ENCODE measurements at regions not wholly inside any gene's neighbourhood (a gene's known extent, or its start where the extent isn't known, plus 50 kb on each side); places are given as distances from the start of the nearest gene placed in this dataset.

DNA sequence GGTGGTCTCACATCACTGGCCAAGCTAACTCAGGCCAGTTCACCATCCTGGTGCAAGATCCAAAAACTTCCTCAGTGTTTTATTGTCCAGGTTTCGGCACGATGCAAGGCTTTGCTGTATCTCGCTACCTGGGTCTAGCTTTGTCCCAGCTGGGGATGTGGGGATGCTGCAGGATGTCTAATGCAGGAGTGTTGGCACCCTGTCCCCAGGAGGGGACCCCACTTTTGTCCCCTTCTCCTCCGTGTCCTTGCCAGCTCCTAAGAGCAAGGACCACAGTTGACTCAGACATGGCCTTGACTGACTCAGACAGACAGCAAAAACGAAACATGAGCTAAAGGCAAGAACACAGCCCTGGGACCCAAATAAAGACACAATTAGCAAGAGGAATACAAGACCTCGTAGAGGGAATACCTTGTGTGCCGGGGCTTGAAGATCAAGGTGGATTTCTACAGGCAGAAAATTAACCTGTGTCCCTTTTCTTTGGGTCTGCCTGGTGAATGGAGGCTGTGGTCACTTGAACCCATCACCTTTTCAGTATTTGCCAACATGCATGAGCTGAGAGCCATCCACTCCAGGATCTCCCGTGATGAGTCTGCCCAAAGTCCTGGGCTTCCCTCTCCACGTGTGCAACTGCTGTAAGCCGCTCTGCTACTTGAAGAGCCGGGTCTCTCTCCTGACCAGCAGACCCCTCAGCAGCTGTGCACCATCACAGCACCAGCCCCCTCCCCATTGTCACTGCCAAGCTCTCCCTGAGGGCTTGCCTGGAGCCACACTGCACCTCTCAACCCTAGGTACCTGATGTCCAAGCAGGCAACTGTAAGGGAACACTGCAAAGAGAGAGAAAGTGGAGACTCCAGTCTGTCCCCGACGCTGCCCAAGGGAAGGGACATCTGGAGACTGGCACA, 149.5 kb upstream of the ZNF507 start:
- no peak for DNase-seq

DNA sequence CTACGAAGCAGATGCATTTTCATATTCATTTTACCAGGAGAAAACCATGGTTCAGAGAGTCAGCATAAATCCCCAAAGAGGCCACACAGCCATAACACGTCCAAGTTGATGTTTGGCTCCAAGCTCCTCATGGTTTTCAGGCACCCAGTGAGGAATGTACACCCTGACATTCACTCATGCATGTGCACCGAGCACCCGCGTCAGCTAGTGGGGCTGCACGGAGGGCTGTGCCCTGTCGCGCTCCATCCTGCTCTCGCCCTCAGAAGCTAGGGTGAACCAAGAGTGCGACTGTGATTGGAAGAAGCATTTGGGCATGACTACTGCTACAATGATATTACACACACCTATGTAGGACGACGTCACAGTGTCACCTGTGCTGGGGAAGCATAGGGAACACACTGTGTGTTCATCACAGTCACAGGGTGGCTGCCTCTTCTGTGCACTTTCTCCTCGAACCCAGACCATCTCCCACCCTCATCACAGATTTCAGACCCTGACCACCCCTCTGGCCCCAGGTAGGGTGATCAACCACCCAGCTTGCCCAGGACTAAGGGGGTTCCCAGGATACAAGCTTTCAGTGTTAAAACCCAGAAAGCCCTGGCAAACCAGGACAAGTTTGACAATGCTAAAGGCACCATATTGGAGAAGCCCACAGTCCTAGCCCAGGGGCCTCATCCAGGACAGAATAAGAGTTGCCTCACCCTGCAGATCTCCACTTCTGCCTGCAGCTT, 148.6 kb upstream of the ZNF507 start:
- DNase-seq = no peak

DNA sequence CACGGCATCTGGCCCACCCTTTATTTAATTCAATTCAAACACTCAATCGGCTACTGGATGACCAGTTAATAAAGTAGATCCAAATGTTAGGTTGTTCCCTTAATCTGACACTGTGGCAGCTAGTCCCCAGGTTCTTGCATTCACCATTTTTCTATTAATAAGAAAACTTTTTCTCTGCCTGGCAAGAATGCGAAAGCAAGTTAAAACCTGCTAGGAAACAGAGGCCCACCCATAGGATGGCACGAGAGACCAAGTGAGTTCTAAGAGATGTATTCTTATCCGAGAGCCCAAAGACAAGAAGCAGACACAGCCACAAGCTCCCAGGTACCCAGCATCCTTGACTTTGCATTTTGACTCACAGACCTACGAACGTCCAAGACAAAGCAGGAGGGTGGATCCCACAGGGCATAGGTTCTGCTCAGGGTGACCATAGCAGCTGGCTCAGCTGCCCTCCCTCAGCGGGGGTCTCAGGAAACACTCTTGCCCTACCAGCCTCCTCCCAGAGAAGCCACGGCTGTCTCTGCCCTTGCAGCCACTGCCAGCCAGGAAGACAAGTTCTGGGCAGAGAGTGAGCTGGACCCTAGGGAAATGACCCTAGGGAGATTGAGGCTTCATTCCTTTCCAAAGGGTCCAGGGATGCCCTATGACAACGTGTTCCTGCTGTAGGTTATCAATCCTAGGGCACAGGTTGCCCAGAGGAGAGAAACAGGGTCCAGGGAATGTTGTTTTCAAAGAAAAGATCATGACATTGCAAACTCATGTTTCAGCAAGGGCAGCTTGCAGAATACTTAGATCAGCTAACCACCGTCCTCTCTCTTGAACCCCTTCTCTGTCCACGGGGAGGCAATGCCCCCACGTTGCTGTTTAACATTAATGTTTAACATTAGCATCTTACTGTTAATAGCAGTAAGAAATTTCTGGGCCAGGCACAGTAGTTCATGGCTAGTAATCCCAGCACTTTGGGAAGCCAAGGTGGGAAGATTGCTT, 147.2 kb upstream of the ZNF507 start:
- no peak for DNase-seq

DNA sequence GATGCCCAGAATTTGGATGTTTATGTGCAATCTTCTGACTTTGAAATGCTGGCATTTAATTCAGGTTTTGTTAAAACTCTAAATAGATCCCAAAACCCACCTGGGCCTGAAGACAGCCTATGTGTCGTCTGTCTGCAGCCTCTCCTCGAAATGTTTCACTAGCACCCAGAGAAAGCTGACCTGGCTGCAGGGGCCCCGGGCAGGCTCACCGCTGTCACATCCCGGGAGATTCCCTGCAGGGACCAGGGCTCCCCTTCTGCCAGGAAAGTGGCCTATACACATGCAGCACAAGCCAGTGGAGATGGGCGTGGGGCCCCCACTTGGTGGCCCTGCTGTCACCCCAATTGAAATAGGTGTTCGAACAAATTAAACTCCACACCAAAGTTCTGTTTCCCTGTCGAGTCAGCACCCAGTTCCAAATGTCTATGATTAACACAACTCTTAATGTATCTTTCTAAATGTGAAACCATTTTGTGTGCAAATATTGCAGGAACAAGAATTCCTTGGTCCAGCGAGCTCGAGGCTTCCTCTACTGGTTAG, 145.8 kb upstream of the ZNF507 start:
- no peak for DNase-seq

DNA sequence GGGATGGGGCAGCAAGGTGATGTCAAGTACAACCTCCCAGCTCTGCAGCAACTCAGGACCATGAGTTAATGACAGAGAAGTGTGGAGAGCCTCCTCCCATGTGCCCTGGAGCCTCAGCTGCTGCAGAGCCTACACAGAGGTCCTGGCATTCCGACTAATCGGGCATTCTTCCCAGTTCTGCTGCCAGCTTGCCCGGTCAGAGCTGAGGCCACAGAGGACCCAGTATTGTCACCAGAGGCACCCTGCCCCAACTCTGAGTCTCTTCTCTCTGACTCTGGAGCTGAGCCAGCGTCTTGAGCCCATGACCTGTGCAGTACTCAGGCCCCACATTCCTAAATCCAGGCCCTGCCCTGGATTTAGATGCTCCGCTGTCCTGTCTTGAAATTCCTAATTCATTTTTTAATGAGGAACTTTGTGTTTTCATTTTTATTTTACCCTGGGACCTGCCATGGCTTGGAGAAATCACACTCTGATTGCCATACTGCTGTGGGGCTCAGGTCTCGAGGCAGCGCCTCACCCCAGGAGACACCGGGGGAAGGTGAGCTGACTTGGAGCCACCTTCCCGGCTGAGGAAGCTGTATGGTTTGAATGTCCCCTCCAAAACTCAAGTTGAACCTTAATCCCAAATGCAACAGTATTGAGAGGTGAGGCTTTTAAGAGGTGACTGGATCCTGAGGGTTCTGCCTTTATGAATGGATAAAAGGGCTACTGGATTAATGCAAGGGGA, 144.9 kb upstream of the ZNF507 start:
- DNase-seq = no peak

DNA sequence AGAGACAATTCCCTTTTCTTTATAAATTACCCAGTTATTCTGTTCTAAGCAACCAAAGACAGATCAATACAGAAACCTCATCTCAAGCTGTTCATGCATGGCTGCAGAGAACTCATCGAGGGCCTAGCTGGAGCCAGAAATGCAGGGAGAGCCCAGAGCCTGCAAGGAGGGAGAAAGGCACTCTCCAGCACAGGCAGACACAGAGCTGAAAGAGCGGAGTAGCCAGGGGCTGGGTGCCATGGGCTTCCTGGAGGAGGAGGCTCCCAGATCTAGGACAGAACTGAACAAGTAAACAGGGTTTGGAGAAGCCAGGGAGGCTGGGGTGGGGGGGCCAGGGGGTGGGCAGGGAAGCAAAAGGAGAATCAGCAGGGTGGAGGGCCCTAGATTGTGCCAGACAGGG, 144.2 kb upstream of the ZNF507 start:
- DNase-seq = no peak

DNA sequence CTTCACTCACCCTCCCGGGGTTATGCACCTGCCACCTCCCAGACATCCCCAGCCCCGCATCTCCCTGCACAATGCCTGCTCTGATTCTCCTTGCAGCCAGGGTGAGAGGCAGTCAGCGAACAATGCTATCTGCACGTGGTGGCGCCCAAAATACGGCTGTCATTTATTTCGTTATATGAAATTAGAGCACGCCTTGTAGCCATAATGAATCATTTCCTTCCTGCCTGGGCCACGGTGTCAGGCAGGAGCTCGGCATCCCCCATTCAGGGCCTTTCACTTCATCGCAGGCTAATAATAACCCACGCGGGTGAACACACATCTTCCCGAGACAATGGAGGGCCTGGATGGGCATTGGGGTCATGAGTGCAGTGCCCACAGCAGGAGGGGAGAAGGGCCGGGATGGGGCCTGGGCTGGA, 143.8 kb upstream of the ZNF507 start:
- no peak for DNase-seq

DNA sequence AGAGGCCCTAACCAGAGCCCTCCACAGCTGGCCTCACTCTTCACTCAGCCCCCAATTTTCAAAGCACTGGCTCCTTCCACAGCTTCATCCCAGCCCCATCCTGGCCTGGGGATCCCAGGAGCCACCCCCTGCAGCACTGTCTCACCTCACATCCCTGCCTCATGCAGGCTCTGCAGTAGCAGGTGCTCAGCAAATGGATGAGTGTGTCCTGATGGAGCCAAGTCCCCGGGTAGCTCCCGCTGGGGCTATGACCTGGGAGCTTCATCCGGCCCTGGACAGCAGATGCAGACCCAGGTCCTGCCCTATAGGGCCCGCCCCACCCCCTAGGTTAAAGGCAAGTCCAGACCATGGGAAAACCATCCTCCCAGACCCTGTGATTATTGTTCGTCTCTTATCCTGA, 143.2 kb upstream of the ZNF507 start:
- DNase-seq = no peak

DNA sequence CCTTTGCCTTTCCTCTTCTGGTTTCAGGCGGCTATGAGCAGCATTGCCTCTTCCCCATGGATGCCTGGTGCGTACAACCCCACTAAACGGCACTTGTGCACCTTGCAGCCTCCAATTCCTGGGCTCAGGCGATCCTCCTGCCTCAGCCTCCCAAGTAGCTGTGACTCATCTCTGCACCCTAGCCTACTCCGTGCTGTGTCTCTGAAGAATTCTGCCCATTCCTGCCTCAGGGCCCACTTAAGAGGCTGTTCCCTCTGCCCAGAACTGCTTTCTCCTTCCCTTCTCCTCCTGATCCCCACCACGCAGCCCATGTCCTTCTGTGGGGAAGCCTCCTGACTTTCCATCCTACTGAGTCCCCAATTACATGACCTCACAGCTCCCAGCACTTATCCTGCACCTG, 142.2 kb upstream of the ZNF507 start:
- DNase-seq = no peak

DNA sequence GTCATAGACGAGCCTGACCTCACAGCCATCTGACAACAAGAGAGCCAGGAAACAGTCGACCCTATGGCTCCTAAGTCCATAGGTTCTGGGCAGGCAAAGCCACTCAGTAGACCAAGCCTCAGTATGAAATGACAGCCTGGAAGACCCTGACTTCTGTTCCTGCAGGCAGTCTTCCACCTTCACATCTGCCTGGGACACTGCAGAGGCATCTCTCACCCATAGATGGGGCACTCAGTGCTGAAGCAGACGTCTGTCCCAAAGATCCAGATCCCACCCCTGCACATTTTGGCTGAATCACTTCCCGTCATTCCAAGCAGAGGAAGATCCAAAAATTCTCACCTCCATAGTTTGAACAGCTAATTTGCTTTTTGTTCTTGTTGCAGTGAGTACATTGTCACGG, 139.3 kb upstream of the ZNF507 start:
- DNase-seq = no peak

DNA sequence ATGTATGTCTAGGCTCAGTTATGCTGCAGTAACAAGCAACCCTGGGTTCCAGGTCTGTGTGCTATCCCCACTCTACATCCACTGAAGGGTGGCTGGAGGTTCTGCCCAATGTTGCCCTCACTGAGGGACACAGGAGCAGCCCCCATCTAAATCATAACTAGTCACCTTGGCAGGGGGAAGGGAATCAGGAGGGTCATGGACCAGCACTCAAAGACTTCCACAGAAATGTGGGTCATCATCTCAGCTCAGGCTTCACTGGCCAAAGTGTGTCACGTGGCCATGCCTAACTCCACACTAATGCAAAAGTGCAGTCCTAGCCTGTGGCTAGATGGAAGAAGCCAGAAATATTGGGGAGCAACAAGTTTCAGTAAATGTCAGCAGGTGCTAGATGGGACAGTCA, 137.3 kb upstream of the ZNF507 start:
- DNase-seq = no peak

DNA sequence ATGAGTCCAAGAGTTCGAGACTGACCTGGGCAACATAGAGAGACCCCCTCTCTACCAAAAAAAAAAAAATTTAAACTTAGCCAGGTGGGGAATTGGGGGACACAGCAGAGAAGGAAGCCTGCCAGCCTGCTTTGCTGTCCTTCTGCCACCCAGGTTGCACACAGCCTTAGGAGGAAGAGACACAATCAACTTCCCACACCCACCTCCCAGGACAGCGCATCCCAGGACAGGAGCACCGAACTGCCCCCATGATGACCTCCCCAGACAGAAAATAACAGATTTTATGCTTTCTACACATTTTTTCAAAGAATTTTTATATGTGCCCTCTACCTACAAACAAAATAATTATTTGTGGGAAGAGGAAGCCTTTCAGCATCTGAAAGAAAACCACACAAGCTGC, 126.0 kb upstream of the ZNF507 start:
- no peak for DNase-seq

DNA sequence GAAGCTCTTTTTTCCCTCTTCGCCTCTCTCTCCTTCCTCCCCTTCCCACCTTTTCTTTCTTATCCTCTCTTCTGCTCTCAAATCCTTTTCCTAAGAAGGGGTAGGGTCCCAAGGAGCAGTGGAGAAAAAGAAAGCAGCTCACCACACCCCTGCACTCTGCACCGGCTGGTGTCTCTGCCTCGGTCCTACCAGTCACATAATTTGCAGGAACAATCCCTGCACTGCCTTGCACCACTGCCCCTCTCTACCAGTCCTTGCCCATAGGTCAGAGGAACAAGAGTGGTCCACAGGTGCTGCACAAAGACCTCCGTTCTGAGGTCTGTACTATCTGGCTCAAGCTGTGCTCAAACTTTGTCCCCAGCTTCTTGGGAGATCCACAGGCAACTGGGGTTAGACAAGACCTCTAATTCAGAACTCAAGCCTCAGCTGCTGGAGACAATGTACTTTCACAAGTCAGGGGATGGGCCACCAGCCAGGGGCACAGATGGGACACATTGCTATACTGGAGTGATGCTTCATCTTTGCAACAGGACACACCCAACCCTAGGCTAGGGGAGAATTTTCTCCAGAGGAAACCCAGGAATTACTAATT, 125.4 kb upstream of the ZNF507 start:
- DNase-seq = no peak

DNA sequence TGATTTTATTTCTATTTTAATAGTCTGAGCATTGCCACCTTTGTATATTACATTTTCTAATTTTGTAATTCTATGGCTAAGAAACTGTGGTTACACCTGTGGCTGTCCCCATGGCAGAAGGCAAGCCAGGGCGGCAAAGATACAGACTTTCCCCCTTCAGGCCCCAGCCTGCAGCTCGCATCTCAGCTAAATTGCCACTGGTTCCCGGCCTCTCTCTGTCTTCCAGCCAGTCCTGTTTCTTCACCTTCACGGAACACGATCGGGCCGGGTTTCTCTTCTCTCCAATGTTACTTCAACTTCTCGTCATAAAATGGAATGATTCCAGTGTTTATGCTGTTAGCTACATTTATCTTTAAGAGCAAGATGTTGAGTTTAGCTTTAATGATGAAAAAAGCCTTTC, 124.5 kb upstream of the ZNF507 start:
- DNase-seq = no peak

DNA sequence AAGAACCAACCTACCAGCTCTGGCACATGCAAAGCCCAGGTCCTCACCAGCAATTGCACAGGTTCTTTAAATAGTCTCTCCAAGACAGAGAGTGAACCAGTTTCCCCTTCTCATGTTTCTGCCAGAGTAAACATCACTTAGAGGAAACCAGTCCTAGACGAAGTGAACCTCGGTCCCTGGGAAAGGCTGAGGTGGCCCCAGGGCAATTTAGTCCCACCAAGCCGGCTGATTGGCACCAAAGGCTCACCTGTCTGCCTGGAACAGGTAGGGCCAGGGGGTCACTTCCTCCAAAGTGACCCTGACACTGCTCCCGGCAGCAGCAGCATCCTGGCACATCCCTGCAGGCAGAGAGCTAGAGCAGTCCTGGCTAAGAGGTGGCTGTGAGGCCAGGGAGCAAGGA, 122.9 kb upstream of the ZNF507 start:
- no peak for DNase-seq

DNA sequence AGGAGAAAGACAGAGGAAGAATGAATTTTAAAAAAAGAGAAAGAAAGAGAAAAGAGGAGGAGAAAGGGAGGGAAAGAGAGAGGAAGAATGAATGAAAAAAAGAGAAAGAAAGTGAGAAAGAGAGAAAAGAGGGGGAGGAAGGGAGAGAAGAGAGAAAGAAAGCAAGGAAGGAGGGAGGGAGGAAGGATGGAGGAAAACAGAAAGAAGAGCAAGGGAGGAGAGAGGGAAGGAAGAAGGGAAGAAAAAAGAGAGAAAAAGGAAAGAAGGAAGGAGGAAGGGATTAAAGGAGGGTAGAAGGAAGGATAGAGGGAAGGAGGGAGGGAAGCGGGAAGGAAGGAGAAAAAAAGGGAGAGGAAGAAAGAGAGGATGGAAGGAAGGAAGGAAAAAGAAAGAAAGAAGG, 122.3 kb upstream of the ZNF507 start:
- no peak for DNase-seq

DNA sequence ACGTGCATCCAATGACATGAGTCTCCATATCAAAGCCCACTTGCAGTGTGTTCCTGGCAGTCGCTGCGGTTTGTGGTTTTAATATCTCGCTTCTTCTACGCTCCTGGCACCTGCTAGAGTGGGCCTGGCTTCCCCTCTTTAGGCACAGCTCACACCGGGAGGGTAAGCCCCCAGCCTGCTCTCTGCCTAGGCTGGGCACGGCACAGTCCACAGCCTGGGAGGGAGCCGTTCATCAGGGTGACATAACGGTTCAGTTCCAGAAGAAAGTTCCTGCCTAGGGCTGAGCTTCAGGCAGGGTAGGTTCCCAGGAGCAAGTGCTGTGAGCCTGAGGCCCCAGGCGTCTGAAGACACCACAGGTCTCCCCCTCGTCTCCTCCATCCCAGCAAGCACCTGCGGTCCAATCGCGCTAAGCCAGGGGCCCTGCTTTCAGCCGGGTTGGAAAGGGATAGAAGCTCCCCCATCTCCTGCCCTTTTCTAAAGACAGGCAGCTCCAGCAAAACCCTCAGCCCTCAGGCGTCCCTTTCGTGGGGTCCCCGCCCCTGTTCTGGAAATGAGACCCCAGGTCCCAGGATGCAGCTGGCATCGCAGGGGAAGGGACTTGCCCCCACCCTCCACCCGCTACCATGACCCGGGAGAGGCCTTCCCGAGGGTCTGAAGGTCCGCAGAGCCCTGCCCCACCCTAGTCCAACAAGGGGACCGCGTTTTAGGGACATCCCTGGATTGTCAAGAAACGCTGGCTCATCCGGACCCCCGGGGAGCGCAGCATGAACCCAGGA, 121.6 kb upstream of the ZNF507 start:
- DNase-seq = no peak

DNA sequence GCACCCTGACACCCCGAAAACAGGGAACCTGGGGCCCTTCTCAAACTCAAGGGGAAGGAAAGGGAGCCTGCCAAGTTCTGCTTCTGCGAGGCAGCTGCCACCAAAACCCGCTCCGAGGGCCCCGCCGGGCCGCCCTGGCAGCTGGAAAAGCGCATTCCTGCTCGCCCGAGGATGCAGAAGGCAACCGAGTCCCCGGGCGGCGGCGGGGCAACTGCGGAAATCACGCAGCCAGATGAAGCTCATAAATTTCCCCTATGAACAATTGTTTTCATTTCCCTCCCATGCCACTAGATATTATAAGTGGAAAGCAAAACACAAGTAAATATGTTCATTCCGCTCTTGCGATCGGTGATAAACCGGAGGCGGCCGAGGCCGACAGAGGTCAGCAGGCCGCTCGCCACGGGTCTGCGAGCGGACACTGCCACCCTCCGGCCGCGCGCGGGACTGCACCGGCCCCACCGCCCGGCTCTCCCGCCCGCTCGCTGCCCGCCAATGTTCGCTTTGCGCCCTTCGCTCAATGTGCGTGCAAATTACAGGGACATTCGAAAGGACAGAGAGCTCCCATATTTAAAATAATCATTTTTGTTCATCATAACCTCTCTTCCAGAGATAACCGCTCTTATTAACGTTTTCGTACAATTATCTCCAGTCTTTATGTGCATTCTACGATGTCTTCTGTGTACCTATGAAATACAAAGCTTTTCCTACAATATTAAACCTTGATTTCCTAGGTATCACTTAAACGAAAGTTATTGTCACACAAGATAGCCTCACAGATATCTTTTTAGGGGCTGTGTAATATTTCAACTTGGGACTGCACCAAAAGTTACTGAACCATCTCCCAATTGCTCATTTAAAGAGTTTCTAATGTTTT, 120.8 kb upstream of the ZNF507 start:
- peak; percentile 35 for DNase-seq

DNA sequence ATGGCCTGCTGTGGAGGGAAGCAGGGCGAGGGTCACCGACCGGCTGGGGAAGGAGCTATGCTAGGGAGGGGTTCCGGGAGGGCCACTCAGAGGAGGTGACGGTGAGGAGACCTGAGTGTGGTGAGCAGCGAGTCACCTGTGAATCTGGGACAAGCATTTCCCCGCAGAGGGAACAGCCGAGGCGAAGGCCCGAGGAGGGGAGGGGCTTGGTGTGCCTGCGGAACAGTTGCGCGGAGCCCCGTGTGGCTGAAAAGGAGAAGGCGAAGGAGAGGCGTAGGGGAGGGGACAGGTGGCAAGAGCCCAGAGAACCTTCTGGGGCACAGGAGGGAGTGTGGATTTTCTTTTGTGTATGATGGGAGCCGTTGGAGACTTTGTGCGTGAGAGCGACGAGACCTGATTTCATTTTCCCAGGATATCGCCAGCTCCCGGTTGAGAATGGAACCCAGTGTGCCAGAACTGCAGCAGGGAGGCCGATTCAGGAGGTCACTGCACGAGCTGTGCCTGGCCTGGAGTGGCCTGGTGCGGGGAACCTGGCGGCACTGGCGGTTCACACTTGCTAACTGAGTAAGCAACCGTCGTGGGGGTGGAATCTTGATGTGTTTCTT, 117.7 kb upstream of the ZNF507 start:
- no peak for DNase-seq

Measured in effector CD4-positive, alpha-beta T cell (primary cell).